ENCODE measurements at regions not wholly inside any gene's neighbourhood (a gene's known extent, or its start where the extent isn't known, plus 50 kb on each side); places are given as distances from the start of the nearest gene placed in this dataset.
"Not testable (repeated sequence)": the region's sequence is repeated elsewhere in the genome, so short reads cannot be mapped to it uniquely, and the experiment has no call there.

GRCh38 chr20:56744325-56744821 is 115.3 kb downstream of the TFAP2C start:
- CTCF ChIA-PET; H3K4me1 ChIP-seq (ENCODE audit: control extremely low read depth in 1 of 4, control insufficient read depth in 4 of 4, insufficient read depth in 4 of 4, low read length in 3 of 4); H3K4me3 ChIP-seq (ENCODE audit: control insufficient read depth in 1 of 7, extremely low read depth in 1 of 7, insufficient read depth in 4 of 7, low read depth in 2 of 7, low read length in 6 of 7); H3K36me3 ChIP-seq (ENCODE audit: control insufficient read depth in 4 of 4, insufficient read depth in 4 of 4, low read length in 3 of 4); DNase-seq; H3K9me3 ChIP-seq (ENCODE audit: control extremely low read depth in 1 of 5, control insufficient read depth in 4 of 5, insufficient read depth in 2 of 5, low read depth in 1 of 5, low read length in 4 of 5); POLR2A ChIA-PET; H3K27ac ChIP-seq (ENCODE audit: insufficient read depth in 1 of 2, low read depth in 1 of 2, low read length in 2 of 2, poor library complexity in 1 of 2, severe bottlenecking in 2 of 2): not testable (repeated sequence)
- 90% methylated on average over 4 of the region's 4 CpGs for WGBS (ENCODE audit: insufficient coverage)
- peaks cover 0 to 42% (median 6%) of the 10 kb centered on the region in 5 experiments for H3K27me3 ChIP-seq (replicated peaks in 2 of 5; ENCODE audit: control insufficient read depth in 4 of 5, insufficient read depth in 5 of 5, low read length in 4 of 5)

DNA sequence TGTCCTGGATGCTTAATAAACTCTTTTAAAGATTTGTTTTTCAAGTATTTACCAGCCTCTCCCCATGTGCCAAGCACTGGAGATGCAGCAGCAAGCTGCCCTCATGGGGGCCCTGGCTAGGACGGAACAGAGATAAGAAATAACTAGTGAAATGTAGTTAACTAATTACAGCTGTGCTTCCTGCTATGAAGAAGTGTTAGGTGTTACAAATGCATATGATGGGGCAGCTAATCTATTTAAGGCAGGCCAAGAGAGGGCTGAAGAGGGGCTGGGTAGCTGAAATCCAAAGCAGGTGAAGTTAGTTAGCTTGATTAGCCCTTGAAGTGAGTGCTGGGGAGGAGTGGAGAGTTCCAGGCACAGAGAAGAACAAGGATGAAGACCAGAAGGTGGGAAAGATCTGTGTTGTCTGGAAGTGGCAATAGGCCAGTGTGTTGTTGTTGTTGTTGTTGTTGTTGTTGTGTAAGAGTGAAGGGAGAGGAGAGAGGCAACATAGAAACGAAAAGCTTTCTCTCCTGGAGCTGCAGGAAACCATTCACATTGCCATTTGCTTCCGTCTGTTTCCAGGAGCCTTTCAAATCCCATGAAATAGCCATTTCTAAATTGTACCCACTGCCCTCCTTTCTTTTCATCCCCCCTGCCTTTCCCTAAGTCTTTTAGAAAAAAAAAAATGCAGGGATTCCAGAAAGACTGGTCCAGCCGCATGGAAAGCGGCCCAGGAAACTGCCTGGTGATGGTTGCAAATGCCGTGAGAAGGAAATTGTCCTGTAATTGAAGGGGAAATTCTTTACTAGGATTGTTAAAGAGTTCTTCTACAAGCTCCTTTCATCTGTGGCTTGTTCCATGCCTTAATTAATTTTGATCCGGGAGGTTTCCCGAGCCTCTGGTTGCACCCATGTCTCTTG is 119.6 kb downstream of the TFAP2C start:
- no peak for DNase-seq
- Histone ChIP-seq H3K27me3 (replicated peaks in 2 of 5; ENCODE audit: control insufficient read depth in 4 of 5, insufficient read depth in 5 of 5, low read length in 4 of 5) (peaks cover 0 to 43% (median 15%) of the 10 kb centered on the region in 5 experiments), H3K4me1 (ENCODE audit: control extremely low read depth in 1 of 4, control insufficient read depth in 4 of 4, insufficient read depth in 4 of 4, low read length in 3 of 4) (no peaks in the 10 kb centered on the region), H3K4me3 (ENCODE audit: control insufficient read depth in 1 of 7, extremely low read depth in 1 of 7, insufficient read depth in 4 of 7, low read depth in 2 of 7, low read length in 6 of 7) (no peak overlapping the region), H3K9me3 (ENCODE audit: control extremely low read depth in 1 of 5, control insufficient read depth in 4 of 5, insufficient read depth in 2 of 5, low read depth in 1 of 5, low read length in 4 of 5) (peaks cover 0 to 2% (median 0%) of the 10 kb centered on the region in 5 experiments), H3K36me3 (ENCODE audit: control insufficient read depth in 4 of 4, insufficient read depth in 4 of 4, low read length in 3 of 4) (no peaks in the 10 kb centered on the region), H3K27ac (ENCODE audit: insufficient read depth in 1 of 2, low read depth in 1 of 2, low read length in 2 of 2, poor library complexity in 1 of 2, severe bottlenecking in 2 of 2) (no peak overlapping the region)
- CTCF ChIA-PET, result no interaction called here
- WGBS (ENCODE audit: insufficient coverage), result 64% methylated on average over 5 of the region's 8 CpGs
- POLR2A ChIA-PET, result no interaction called here

- Histone ChIP-seq H3K27me3 (replicated peaks in 2 of 5; ENCODE audit: control insufficient read depth in 4 of 5, insufficient read depth in 5 of 5, low read length in 4 of 5) (peaks cover 0 to 41% (median 15%) of the 10 kb centered on the region in 5 experiments), H3K27ac (ENCODE audit: insufficient read depth in 1 of 2, low read depth in 1 of 2, low read length in 2 of 2, poor library complexity in 1 of 2, severe bottlenecking in 2 of 2) (no peak overlapping the region), H3K36me3 (ENCODE audit: control insufficient read depth in 4 of 4, insufficient read depth in 4 of 4, low read length in 3 of 4) (no peaks in the 10 kb centered on the region), H3K9me3 (ENCODE audit: control extremely low read depth in 1 of 5, control insufficient read depth in 4 of 5, insufficient read depth in 2 of 5, low read depth in 1 of 5, low read length in 4 of 5) (peaks cover 0 to 2% (median 0%) of the 10 kb centered on the region in 5 experiments), H3K4me1 (ENCODE audit: control extremely low read depth in 1 of 4, control insufficient read depth in 4 of 4, insufficient read depth in 4 of 4, low read length in 3 of 4) (no peaks in the 10 kb centered on the region), H3K4me3 (ENCODE audit: control insufficient read depth in 1 of 7, extremely low read depth in 1 of 7, insufficient read depth in 4 of 7, low read depth in 2 of 7, low read length in 6 of 7) (no peak overlapping the region)
- DNase-seq, result no peak
- 22% methylated on average over 8 of the region's 17 CpGs for WGBS (ENCODE audit: insufficient coverage)
- CTCF ChIA-PET, result no interaction called here
- POLR2A ChIA-PET, result no interaction called here
Measured at GRCh38 chr20:56750430-56750829, 121.3 kb downstream of the TFAP2C start.

DNA sequence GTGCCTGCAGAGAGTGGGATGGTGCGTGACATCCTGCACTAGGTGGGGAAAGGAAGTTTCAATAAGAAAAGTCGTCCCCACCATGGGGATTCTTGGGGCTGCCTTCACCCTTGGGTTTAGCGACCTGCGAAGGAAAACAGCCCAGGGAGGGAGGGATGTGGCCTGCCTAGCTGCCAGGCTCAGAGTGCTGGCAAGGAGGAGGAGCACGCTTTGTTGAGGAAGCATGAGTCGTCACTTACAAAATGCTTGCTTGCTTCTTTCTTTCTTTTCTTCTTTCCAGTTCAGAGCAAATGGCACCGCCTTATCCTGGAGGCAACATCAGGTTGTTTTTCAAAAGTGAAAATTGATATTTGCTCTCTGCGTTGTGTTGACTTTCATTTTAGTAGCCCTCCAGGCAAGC is 123.2 kb downstream of the TFAP2C start:
- POLR2A ChIA-PET, result no interaction called here
- H3K27me3 ChIP-seq (replicated peaks in 2 of 5; ENCODE audit: control insufficient read depth in 4 of 5, insufficient read depth in 5 of 5, low read length in 4 of 5), result peaks cover 0 to 40% (median 15%) of the 10 kb centered on the region in 5 experiments
- CTCF ChIA-PET, result interaction anchor here (0.6 kb wide), 1 partner anchor 486 kb away, joined by 3 read pairs; no protein-coding TSS in a partner anchor
- no peaks in the 10 kb centered on the region for H3K36me3 ChIP-seq (ENCODE audit: control insufficient read depth in 4 of 4, insufficient read depth in 4 of 4, low read length in 3 of 4)
- H3K4me1 ChIP-seq (ENCODE audit: control extremely low read depth in 1 of 4, control insufficient read depth in 4 of 4, insufficient read depth in 4 of 4, low read length in 3 of 4), result no peaks in the 10 kb centered on the region
- H3K4me3 ChIP-seq (ENCODE audit: control insufficient read depth in 1 of 7, extremely low read depth in 1 of 7, insufficient read depth in 4 of 7, low read depth in 2 of 7, low read length in 6 of 7), result no peak overlapping the region
- H3K9me3 ChIP-seq (ENCODE audit: control extremely low read depth in 1 of 5, control insufficient read depth in 4 of 5, insufficient read depth in 2 of 5, low read depth in 1 of 5, low read length in 4 of 5), result peaks cover 0 to 2% (median 0%) of the 10 kb centered on the region in 5 experiments
- DNase-seq, result no peak
- H3K27ac ChIP-seq (ENCODE audit: insufficient read depth in 1 of 2, low read depth in 1 of 2, low read length in 2 of 2, poor library complexity in 1 of 2, severe bottlenecking in 2 of 2), result no peak overlapping the region
- 77% methylated on average over 3 of the region's 8 CpGs for WGBS (ENCODE audit: insufficient coverage)

DNA sequence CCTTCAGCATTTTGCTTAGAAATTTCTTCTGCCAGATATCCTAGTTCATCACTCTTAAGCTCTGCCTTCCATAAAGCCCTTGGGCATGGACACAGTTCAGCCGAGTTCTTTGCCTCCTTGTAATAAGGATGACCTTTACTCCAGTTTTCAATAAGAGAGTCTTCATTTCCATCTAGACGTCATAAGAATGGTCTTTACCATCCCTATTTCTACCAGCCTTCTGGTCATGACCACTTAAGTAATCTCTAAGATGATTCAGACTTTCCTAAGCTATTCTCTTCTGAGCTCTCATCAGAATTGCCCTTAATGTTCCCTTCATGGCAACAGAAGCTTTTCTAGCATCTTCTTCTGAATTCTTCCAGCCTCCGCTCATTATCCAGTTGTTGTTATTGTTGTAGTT is 126.1 kb downstream of the TFAP2C start:
- H3K36me3 ChIP-seq (ENCODE audit: control insufficient read depth in 4 of 4, insufficient read depth in 4 of 4, low read length in 3 of 4), result no peaks in the 10 kb centered on the region
- ChIA-PET CTCF (interaction anchor here (1.4 kb wide), 1 partner anchor 52 kb away, joined by 3 read pairs; no protein-coding TSS in a partner anchor), POLR2A (no interaction called here)
- no peaks in the 10 kb centered on the region for H3K4me1 ChIP-seq (ENCODE audit: control extremely low read depth in 1 of 4, control insufficient read depth in 4 of 4, insufficient read depth in 4 of 4, low read length in 3 of 4)
- H3K27ac ChIP-seq (ENCODE audit: insufficient read depth in 1 of 2, low read depth in 1 of 2, low read length in 2 of 2, poor library complexity in 1 of 2, severe bottlenecking in 2 of 2), result no peak overlapping the region
- peaks cover 0 to 23% (median 9%) of the 10 kb centered on the region in 5 experiments for H3K27me3 ChIP-seq (replicated peaks in 2 of 5; ENCODE audit: control insufficient read depth in 4 of 5, insufficient read depth in 5 of 5, low read length in 4 of 5)
- 100% methylated on average over 2 of the region's 3 CpGs for WGBS (ENCODE audit: insufficient coverage)
- peaks cover 0 to 2% (median 0%) of the 10 kb centered on the region in 5 experiments for H3K9me3 ChIP-seq (ENCODE audit: control extremely low read depth in 1 of 5, control insufficient read depth in 4 of 5, insufficient read depth in 2 of 5, low read depth in 1 of 5, low read length in 4 of 5)
- DNase-seq, result no peak
- H3K4me3 ChIP-seq (ENCODE audit: control insufficient read depth in 1 of 7, extremely low read depth in 1 of 7, insufficient read depth in 4 of 7, low read depth in 2 of 7, low read length in 6 of 7), result no peak overlapping the region

GRCh38 chr20:56756658-56757057 is 127.6 kb downstream of the TFAP2C start:
- POLR2A ChIA-PET; H3K27ac ChIP-seq (ENCODE audit: insufficient read depth in 1 of 2, low read depth in 1 of 2, low read length in 2 of 2, poor library complexity in 1 of 2, severe bottlenecking in 2 of 2); H3K9me3 ChIP-seq (ENCODE audit: control extremely low read depth in 1 of 5, control insufficient read depth in 4 of 5, insufficient read depth in 2 of 5, low read depth in 1 of 5, low read length in 4 of 5); DNase-seq; CTCF ChIA-PET; H3K4me3 ChIP-seq (ENCODE audit: control insufficient read depth in 1 of 7, extremely low read depth in 1 of 7, insufficient read depth in 4 of 7, low read depth in 2 of 7, low read length in 6 of 7); H3K4me1 ChIP-seq (ENCODE audit: control extremely low read depth in 1 of 4, control insufficient read depth in 4 of 4, insufficient read depth in 4 of 4, low read length in 3 of 4); H3K36me3 ChIP-seq (ENCODE audit: control insufficient read depth in 4 of 4, insufficient read depth in 4 of 4, low read length in 3 of 4): not testable (repeated sequence)
- peaks cover 0 to 12% (median 5%) of the 10 kb centered on the region in 5 experiments for H3K27me3 ChIP-seq (replicated peaks in 2 of 5; ENCODE audit: control insufficient read depth in 4 of 5, insufficient read depth in 5 of 5, low read length in 4 of 5)
- 100% methylated on average over 3 of the region's 5 CpGs for WGBS (ENCODE audit: insufficient coverage)

DNA sequence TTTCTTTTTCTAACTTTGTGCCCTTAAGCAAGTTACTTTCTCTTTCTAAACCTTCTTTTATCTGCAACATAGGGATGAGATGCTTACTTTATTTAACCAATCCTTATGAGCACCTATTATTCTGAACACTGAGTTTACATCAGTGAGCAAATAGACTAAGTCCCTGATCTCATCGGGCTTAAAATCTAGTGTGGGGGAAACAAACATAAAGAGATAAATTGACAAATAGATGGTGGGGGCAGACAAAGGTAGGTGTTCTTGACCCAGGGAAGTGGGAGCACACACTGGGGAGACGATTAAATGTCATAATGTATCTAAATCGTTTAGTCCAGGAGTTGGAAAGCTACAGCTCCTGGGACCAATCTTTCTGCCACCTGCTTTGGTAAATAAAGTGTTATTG is 129.6 kb downstream of the TFAP2C start:
- WGBS (ENCODE audit: insufficient coverage), result 100% methylated on average over 1 of the region's 3 CpGs
- Histone ChIP-seq H3K9me3 (ENCODE audit: control extremely low read depth in 1 of 5, control insufficient read depth in 4 of 5, insufficient read depth in 2 of 5, low read depth in 1 of 5, low read length in 4 of 5) (no peaks in the 10 kb centered on the region), H3K4me1 (ENCODE audit: control extremely low read depth in 1 of 4, control insufficient read depth in 4 of 4, insufficient read depth in 4 of 4, low read length in 3 of 4) (no peaks in the 10 kb centered on the region), H3K36me3 (ENCODE audit: control insufficient read depth in 4 of 4, insufficient read depth in 4 of 4, low read length in 3 of 4) (no peaks in the 10 kb centered on the region), H3K27ac (ENCODE audit: insufficient read depth in 1 of 2, low read depth in 1 of 2, low read length in 2 of 2, poor library complexity in 1 of 2, severe bottlenecking in 2 of 2) (no peak overlapping the region), H3K4me3 (ENCODE audit: control insufficient read depth in 1 of 7, extremely low read depth in 1 of 7, insufficient read depth in 4 of 7, low read depth in 2 of 7, low read length in 6 of 7) (no peak overlapping the region), H3K27me3 (replicated peaks in 2 of 5; ENCODE audit: control insufficient read depth in 4 of 5, insufficient read depth in 5 of 5, low read length in 4 of 5) (peaks cover 0 to 3% (median 0%) of the 10 kb centered on the region in 5 experiments)
- ChIA-PET CTCF (no interaction called here), POLR2A (no interaction called here)
- no peak for DNase-seq

Data from common myeloid progenitor, CD34-positive (primary cell).